BLaER1 treated with 17β-estradiol and CSF1 and Interleukin-3, amounts not matched to agents 10 nM and 100 nM (cell line): ENCODE measurements at regions not wholly inside any gene's neighbourhood (a gene's known extent, or its start where the extent isn't known, plus 50 kb on each side); places are given as distances from the start of the nearest gene placed in this dataset.

Experiments used
- H3K27ac ChIP-seq, 11 experiments: shearing (Covaris generic); formaldehyde crosslinking; 2 replicates each; pipeline ENCODE4 v1.8.1; 2022
- H3K27me3 ChIP-seq, 11 experiments: shearing (Covaris generic); formaldehyde crosslinking; 2 replicates each; pipeline ENCODE4 v1.8.1; 2022
- H3K36me3 ChIP-seq, 11 experiments: shearing (Covaris generic); formaldehyde crosslinking; 2 replicates each; pipeline ENCODE4 v1.8.1; 2022
- H3K4me1 ChIP-seq, 10 experiments: shearing (Covaris generic); formaldehyde crosslinking; 2 replicates each; pipeline ENCODE4 v1.8.1; 2022
- H3K4me2 ChIP-seq, 11 experiments: shearing (Covaris generic); formaldehyde crosslinking; 2 replicates each; pipeline ENCODE4 v1.8.1; 2022
- H3K4me3 ChIP-seq, 10 experiments: shearing (Covaris generic); formaldehyde crosslinking; 2 replicates each; pipeline ENCODE4 v1.8.1; 2022
- H3K9ac ChIP-seq, 11 experiments: shearing (Covaris generic); formaldehyde crosslinking; 2 replicates each; pipeline ENCODE4 v1.8.1; 2022
- H3K9me3 ChIP-seq, 11 experiments: shearing (Covaris generic); formaldehyde crosslinking; replicated peaks in 1 of 11; 2 replicates each; pipeline ENCODE4 v1.8.1; 2022
- H4K20me1 ChIP-seq, 11 experiments: shearing (Covaris generic); formaldehyde crosslinking; 2 replicates each; pipeline ENCODE4 v1.8.1; 2022
- Cebpa-rat ChIP-seq, 11 experiments: shearing (Covaris generic); IDR thresholded peaks; 2 replicates each; pipeline ENCODE4 v1.8.1; 2022

- Histone ChIP-seq H3K4me3 (no peak overlapping the region), H4K20me1 (no peaks in the 10 kb centered on the region), H3K27ac (no peak overlapping the region), H3K4me2 (no peak overlapping the region), H3K9ac (no peak overlapping the region), H3K9me3 (peaks cover 2 to 16% (median 9%) of the 10 kb centered on the region in 11 experiments; a peak in 17 of 22 replicates), H3K4me1 (peaks cover 0 to 9% (median 2%) of the 10 kb centered on the region in 10 experiments; a peak in 8 of 20 replicates), H3K36me3 (no peaks in the 10 kb centered on the region), H3K27me3 (no peaks in the 10 kb centered on the region)
- TF ChIP-seq Cebpa-rat (IDR thresholded peaks at IDR 0.05): no peak
Observed at GRCh38 chr4:57199267-57199666, 89.1 kb upstream of the IGFBP7 start.

DNA sequence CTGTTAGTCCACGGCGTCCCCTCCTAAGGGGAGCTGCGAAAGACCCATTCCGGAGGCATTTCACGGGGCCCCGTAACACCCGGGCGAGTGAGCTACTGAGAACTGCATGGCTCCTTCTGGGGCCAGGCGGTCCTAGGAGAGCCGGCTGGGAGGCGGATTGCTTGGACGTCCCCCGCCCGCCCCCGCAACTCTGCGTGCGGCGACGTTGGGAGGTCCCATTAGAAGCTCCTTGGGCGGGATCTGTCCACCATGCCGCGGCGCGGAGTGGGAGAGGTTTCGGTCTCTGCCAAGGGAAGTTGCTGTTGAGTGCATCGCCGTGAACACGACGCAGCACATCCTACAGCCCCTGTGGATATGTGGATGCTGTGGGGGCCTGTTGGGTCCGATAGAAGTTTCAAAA lies 85.4 kb upstream of the IGFBP7 start:
- no peak for TF ChIP-seq Cebpa-rat (IDR thresholded peaks at IDR 0.05)
- Histone ChIP-seq H3K9ac (no peak overlapping the region), H3K27ac (no peak overlapping the region), H4K20me1 (no peaks in the 10 kb centered on the region), H3K9me3 (peaks cover 4 to 20% (median 11%) of the 10 kb centered on the region in 11 experiments; a peak in 17 of 22 replicates), H3K4me2 (no peak overlapping the region), H3K27me3 (no peaks in the 10 kb centered on the region), H3K4me3 (no peak overlapping the region), H3K36me3 (no peaks in the 10 kb centered on the region), H3K4me1 (peaks cover 0 to 9% (median 2%) of the 10 kb centered on the region in 10 experiments; a peak in 8 of 20 replicates)

DNA sequence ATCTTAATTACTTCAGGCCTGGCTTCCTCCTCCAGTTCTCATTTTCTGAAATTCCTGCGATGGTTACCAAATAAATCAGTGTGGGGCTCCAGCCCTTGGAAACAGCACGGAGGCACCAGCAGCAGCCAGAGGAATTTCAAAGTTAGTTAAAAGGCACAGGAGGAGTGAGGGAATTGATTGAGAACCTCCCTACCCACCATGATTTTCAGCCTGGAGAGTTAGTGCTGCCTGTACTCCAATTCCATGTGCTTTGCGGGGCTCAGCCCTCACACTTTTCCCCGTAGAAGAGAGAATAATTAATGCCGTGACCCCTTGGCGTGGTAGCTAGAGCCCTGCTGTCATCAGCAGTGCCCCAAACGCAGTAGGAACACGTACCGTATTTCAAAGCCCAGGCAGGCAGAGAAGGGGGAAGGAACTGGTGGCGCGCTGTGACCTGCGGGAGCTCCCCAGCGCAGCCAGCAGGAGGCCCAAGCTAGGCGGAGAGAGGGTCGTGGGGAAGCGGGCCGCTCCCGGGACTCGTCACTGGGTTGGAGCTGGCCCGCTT lies 84.0 kb upstream of the IGFBP7 start:
- Histone ChIP-seq H3K27ac (no peak overlapping the region), H3K27me3 (no peaks in the 10 kb centered on the region), H3K4me3 (no peak overlapping the region), H3K36me3 (no peaks in the 10 kb centered on the region), H3K9ac (no peak overlapping the region), H3K9me3 (peaks cover 4 to 20% (median 11%) of the 10 kb centered on the region in 11 experiments; a peak in 17 of 22 replicates), H3K4me2 (no peak overlapping the region), H3K4me1 (peaks cover 0 to 9% (median 2%) of the 10 kb centered on the region in 10 experiments; a peak in 8 of 20 replicates), H4K20me1 (no peaks in the 10 kb centered on the region)
- TF ChIP-seq Cebpa-rat (IDR thresholded peaks at IDR 0.05): no peak

GRCh38 chr4:57193209-57193810 lies 83.1 kb upstream of the IGFBP7 start:
- H3K27me3 ChIP-seq: no peaks in the 10 kb centered on the region
- TF ChIP-seq Cebpa-rat (IDR thresholded peaks at IDR 0.05): no peak
- H3K9me3 ChIP-seq: peaks cover 4 to 20% (median 11%) of the 10 kb centered on the region in 11 experiments; a peak in 17 of 22 replicates
- H3K4me2 ChIP-seq: no peak overlapping the region
- no peaks in the 10 kb centered on the region for H3K36me3 ChIP-seq
- H3K9ac ChIP-seq: no peak overlapping the region
- peaks cover 0 to 9% (median 2%) of the 10 kb centered on the region in 10 experiments; a peak in 8 of 20 replicates for H3K4me1 ChIP-seq
- H3K27ac ChIP-seq: no peak overlapping the region
- no peak overlapping the region for H3K4me3 ChIP-seq
- H4K20me1 ChIP-seq: no peaks in the 10 kb centered on the region

DNA sequence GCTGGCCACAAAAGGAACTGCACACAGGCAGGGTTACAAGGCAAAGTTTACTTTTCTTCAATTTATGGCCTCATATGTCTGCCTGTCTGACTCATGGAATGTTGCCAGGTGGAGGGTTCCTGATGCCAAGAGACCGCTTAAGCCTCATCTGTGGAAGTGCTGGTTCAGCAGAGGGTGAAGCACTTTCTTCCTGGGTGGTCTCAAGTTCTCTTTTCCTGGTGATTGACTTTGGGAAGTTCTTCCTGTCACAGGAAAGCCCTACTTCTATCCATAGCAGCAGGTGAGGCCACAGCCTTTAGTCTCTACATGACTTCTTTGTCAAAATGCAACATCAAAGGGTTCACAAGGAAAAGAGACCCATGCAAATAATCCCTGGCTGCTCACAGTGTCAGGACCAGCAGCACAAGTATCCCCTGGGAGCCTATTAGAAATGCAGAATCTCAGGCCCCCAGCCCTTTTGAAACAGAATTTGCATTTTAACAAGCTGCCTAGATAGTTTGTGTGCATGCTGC lies 81.4 kb upstream of the IGFBP7 start:
- H3K36me3 ChIP-seq: no peaks in the 10 kb centered on the region
- no peaks in the 10 kb centered on the region for H4K20me1 ChIP-seq
- H3K9me3 ChIP-seq: peaks cover 4 to 20% (median 11%) of the 10 kb centered on the region in 11 experiments; a peak in 17 of 22 replicates
- H3K4me3 ChIP-seq: no peak overlapping the region
- no peak overlapping the region for H3K27ac ChIP-seq
- no peaks in the 10 kb centered on the region for H3K4me1 ChIP-seq
- no peak for TF ChIP-seq Cebpa-rat (IDR thresholded peaks at IDR 0.05)
- no peak overlapping the region for H3K4me2 ChIP-seq
- no peak overlapping the region for H3K9ac ChIP-seq
- H3K27me3 ChIP-seq: no peaks in the 10 kb centered on the region

DNA sequence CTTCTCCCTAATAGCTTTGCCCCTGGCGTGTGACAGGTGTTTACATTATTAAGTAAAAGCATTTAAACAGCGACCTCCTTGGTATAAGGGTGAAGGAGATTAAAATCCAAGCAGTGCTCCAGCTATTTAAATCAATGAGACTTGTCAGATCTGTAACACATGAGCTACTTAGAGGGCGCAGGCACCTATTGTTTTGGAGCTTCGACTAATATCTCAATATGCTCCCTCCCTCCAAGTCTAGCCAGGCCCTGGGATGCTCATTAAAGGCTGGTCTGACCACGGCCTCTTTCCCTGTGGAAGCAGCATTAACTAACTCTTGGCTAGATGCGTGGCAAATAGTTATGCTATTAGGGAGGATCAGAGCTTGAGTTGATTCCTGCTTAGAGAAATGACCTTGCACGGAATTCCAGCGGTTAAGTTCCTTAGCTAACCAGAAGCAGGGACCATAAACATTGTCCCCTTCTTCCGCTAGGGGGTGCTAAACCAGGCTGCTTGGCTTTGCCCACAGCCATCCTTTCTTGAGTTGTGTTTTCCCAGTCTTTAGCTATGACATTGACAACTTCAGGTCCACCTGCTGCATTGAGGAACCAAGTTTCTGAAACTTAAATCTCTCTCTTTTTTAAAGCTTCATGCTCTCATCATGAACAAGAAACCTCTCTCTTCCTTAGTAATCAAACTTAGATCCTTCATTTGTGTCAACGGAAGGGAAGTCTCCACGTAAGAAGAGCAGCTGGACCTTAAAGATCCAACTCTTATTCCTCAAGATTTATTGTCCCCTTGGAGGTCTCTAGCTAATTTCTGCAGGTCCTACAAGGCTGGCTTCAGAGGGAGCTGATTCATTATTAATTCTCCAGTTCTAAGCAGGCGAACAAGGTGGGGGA lies 80.7 kb upstream of the IGFBP7 start:
- Histone ChIP-seq H3K9me3 (peaks cover 4 to 16% (median 10%) of the 10 kb centered on the region in 11 experiments; a peak in 17 of 22 replicates), H3K4me2 (no peak overlapping the region), H3K27me3 (no peaks in the 10 kb centered on the region), H3K4me1 (no peaks in the 10 kb centered on the region), H3K27ac (no peak overlapping the region), H3K9ac (no peak overlapping the region), H4K20me1 (no peaks in the 10 kb centered on the region), H3K36me3 (no peaks in the 10 kb centered on the region), H3K4me3 (no peak overlapping the region)
- no peak for TF ChIP-seq Cebpa-rat (IDR thresholded peaks at IDR 0.05)

DNA sequence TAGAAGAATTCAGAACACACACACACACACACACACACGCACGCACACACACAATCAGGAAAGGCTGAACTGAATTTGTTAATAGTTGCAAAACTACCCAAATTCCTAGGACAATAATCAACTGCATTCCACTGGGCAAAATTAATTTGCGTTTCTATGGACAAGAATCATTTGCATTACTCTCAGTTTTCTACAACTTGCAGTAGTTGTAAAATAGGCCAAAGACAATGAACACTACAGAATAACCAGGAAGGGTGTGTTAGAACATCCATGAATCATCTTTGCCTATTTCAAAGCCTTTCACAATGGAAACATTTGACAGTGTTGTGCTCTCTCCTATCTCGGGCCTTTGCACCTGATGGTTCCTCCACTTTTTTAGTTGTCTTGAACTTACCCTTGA lies 77.1 kb upstream of the IGFBP7 start:
- Histone ChIP-seq H3K4me2 (no peak overlapping the region), H3K4me1 (no peaks in the 10 kb centered on the region), H3K36me3 (no peaks in the 10 kb centered on the region), H3K4me3 (no peak overlapping the region), H3K27ac (no peak overlapping the region), H3K9me3 (no peaks in the 10 kb centered on the region), H4K20me1 (no peaks in the 10 kb centered on the region), H3K27me3 (no peaks in the 10 kb centered on the region), H3K9ac (no peak overlapping the region)
- no peak for TF ChIP-seq Cebpa-rat (IDR thresholded peaks at IDR 0.05)

DNA sequence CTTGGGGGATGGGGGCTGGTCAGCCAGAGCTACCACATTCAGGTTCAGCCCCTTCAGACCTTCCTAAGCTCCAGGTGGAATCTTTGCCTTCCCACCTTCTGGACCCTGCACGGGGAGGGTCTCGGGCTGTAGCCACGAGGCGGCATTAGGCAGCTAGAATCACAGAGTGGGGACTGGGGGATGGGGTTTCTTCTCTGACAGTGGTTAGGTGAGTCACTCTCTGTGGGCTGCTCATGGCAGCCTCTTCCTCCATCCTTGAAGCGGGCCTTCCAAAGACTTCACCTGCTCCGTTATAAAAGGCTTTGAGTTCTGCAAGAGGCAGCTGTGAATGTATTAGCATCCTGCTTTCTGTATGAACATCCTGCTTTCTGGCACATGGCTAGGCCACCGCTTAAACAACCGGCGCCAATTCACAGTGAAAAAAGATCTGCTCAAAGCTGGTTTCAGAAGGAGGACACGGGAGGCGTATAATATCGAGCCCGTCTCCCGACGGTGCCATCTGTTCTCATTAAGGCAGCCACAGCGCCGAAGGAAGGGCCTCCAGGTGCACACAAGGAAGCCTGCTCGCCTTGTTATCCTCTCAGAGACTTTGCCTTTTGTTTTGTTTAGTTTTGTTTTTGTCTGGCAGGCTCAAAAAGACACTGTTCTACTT lies 74.3 kb upstream of the IGFBP7 start:
- Histone ChIP-seq H4K20me1 (no peaks in the 10 kb centered on the region), H3K9ac (no peak overlapping the region), H3K4me1 (no peaks in the 10 kb centered on the region), H3K4me2 (no peak overlapping the region), H3K36me3 (no peaks in the 10 kb centered on the region), H3K9me3 (peaks cover 0 to 4% (median 0%) of the 10 kb centered on the region in 11 experiments; a peak in 3 of 22 replicates), H3K4me3 (no peak overlapping the region), H3K27me3 (no peaks in the 10 kb centered on the region), H3K27ac (no peak overlapping the region)
- no peak for TF ChIP-seq Cebpa-rat (IDR thresholded peaks at IDR 0.05)
